ENCODE measurements at regions not wholly inside any gene's neighbourhood (a gene's known extent, or its start where the extent isn't known, plus 50 kb on each side); places are given as distances from the start of the nearest gene placed in this dataset.

DNA sequence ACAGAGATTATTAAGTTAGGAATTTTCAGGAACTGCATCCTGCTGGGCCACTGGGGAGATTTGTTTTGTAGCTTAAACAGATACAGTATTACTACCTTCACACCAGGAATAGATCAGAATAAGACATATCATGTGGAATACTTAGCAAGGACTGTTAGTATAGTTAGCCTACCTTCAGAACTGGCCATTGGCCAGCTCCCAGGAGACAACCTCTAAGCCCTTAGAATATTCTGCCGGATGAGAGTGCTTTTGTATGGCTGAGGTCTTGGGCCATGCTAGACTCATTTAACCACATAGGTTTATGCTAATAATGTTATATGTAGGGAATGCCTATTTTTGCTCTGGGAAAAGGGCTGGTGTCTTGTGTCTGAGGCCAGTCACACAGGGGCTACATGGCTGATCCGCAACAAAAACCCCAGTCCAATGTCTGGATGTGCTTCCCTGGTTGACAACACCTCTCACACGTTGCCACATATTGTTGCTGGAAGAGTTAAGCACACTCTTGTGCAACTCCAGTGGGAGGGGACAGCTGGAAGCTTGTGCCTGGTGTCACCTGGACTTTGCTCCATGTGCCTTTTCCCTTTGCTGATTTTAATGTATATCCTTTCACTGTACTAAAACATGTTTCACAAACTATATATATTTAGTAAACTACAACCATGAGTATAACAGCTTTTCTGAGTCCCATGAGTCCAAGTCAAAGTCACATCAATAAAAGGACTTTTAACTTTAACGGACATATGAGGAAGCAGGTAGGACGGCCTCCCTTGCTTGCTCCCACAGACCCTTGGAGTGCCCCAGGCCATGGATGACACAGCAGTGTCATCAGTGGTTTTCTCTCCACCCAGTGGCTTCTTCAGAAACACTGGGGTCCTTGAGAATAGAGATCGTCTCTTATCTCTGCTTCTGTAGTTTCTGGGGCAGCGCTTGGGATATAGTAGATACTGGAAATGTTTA is 118.0 kb upstream of the C3orf80 start (continued):
- peak; percentile 95; the same call in 1 of the 2 replicates for TF ChIP-seq HMG20A (CRISPR knock-in tag; IDR thresholded peaks at IDR 0.05; ENCODE audit: borderline replicate concordance)
- TF ChIP-seq CEBPB (IDR thresholded peaks at IDR 0.05; ENCODE audit: borderline replicate concordance, low read depth, low read length) = peak; percentile 100
- TF ChIP-seq ZNF616 (CRISPR knock-in tag; IDR thresholded peaks at IDR 0.05; ENCODE audit: low read depth) = no peak
- TF ChIP-seq DPF2 (CRISPR knock-in tag; IDR thresholded peaks at IDR 0.05; ENCODE audit: borderline replicate concordance, low read depth) = peak; percentile 92
- no peak for TF ChIP-seq FOXM1 (CRISPR knock-in tag; IDR thresholded peaks at IDR 0.05)
- TF ChIP-seq GZF1 (CRISPR knock-in tag; IDR thresholded peaks at IDR 0.05) = 0 out of 2 replicates have a peak, but pooled peaks have one; percentile 35
- TF ChIP-seq RFX1 (IDR thresholded peaks at IDR 0.05) = no peak
- no peak for TF ChIP-seq ZNF850 (CRISPR knock-in tag; conservative IDR thresholded peaks at IDR 0.05)
- no peak for TF ChIP-seq FOSL1 (CRISPR knock-in tag; IDR thresholded peaks at IDR 0.05; ENCODE audit: borderline replicate concordance)
- peak; percentile 92 for TF ChIP-seq ZNF331 (CRISPR knock-in tag; IDR thresholded peaks at IDR 0.05)
- peak; percentile 70; the same call in 1 of the 2 replicates for TF ChIP-seq ZNF431 (CRISPR knock-in tag; IDR thresholded peaks at IDR 0.05; ENCODE audit: borderline replicate concordance, low read depth)
- TF ChIP-seq PCBP2 (optimal IDR thresholded peaks at IDR 0.05; ENCODE audit: low read depth, low read length, poor library complexity, severe bottlenecking) = no peak
- no peak for TF ChIP-seq ZNF747 (CRISPR knock-in tag; IDR thresholded peaks at IDR 0.05; ENCODE audit: borderline replicate concordance)
- no peak for TF ChIP-seq KAT7 (CRISPR knock-in tag; IDR thresholded peaks at IDR 0.05; ENCODE audit: borderline replicate concordance)
- no peak for TF ChIP-seq STAT5B (CRISPR knock-in tag; IDR thresholded peaks at IDR 0.05)
- peak; percentile 97; the same call in 1 of the 2 replicates for TF ChIP-seq ZNF292 (CRISPR knock-in tag; IDR thresholded peaks at IDR 0.05; ENCODE audit: borderline replicate concordance, low read depth)
- peak; percentile 95 for TF ChIP-seq MIER3 (CRISPR knock-in tag; IDR thresholded peaks at IDR 0.05; ENCODE audit: borderline replicate concordance)
- TF ChIP-seq JUN (CRISPR knock-in tag; IDR thresholded peaks at IDR 0.05) = no peak
- TF ChIP-seq, protein P1, sequence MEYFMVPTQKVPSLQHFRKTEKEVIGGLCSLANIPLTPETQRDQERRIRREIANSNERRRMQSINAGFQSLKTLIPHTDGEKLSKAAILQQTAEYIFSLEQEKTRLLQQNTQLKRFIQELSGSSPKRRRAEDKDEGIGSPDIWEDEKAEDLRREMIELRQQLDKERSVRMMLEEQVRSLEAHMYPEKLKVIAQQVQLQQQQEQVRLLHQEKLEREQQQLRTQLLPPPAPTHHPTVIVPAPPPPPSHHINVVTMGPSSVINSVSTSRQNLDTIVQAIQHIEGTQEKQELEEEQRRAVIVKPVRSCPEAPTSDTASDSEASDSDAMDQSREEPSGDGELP (IDR thresholded peaks at IDR 0.05; ENCODE audit: borderline replicate concordance, low read depth) = peak; percentile 92
- no peak for TF ChIP-seq EED (CRISPR knock-in tag; IDR thresholded peaks at IDR 0.05)
- TF ChIP-seq, protein P2, sequence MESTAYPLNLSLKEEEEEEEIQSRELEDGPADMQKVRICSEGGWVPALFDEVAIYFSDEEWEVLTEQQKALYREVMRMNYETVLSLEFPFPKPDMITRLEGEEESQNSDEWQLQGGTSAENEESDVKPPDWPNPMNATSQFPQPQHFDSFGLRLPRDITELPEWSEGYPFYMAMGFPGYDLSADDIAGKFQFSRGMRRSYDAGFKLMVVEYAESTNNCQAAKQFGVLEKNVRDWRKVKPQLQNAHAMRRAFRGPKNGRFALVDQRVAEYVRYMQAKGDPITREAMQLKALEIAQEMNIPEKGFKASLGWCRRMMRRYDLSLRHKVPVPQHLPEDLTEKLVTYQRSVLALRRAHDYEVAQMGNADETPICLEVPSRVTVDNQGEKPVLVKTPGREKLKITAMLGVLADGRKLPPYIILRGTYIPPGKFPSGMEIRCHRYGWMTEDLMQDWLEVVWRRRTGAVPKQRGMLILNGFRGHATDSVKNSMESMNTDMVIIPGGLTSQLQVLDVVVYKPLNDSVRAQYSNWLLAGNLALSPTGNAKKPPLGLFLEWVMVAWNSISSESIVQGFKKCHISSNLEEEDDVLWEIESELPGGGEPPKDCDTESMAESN (CRISPR knock-in tag; conservative IDR thresholded peaks at IDR 0.05) = peak; percentile 60; the same call in 1 of the 2 replicates
- TF ChIP-seq ZNF607 (CRISPR knock-in tag; IDR thresholded peaks at IDR 0.05; ENCODE audit: borderline replicate concordance) = peak; percentile 61; the same call in 1 of the 2 replicates
- TF ChIP-seq ZNF781 (CRISPR knock-in tag; IDR thresholded peaks at IDR 0.05; ENCODE audit: borderline replicate concordance, not compliant biosample characterization) = peak; percentile 89
- 0 out of 2 replicates have a peak, but pooled peaks have one; percentile 75 for TF ChIP-seq ZNF605 (CRISPR knock-in tag; IDR thresholded peaks at IDR 0.05)
- peak; percentile 45 for TF ChIP-seq PHF8 (CRISPR knock-in tag; IDR thresholded peaks at IDR 0.05)
- peak; percentile 78; the same call in 1 of the 2 replicates for TF ChIP-seq ZNF792 (CRISPR knock-in tag; IDR thresholded peaks at IDR 0.05)
- no peak for TF ChIP-seq ZNF510 (CRISPR knock-in tag; IDR thresholded peaks at IDR 0.05; ENCODE audit: low read depth)
- TF ChIP-seq POLR2A (IDR thresholded peaks at IDR 0.05; ENCODE audit: insufficient read depth in 1 of 2, low read depth in 2 of 2, low read length in 2 of 2) = peak; percentile 36 to 69; a peak in 3 of 4 replicates
- peak; percentile 68; the same call in 1 of the 2 replicates for TF ChIP-seq NR2C2 (CRISPR knock-in tag; IDR thresholded peaks at IDR 0.05; ENCODE audit: borderline replicate concordance)
- peak; percentile 86 for TF ChIP-seq ELF3 (CRISPR knock-in tag; IDR thresholded peaks at IDR 0.05)
